ENCODE measurements at regions not wholly inside any gene's neighbourhood (a gene's known extent, or its start where the extent isn't known, plus 50 kb on each side); places are given as distances from the start of the nearest gene placed in this dataset.
"Not testable (repeated sequence)": the region's sequence is repeated elsewhere in the genome, so short reads cannot be mapped to it uniquely, and the experiment has no call there.

DNA sequence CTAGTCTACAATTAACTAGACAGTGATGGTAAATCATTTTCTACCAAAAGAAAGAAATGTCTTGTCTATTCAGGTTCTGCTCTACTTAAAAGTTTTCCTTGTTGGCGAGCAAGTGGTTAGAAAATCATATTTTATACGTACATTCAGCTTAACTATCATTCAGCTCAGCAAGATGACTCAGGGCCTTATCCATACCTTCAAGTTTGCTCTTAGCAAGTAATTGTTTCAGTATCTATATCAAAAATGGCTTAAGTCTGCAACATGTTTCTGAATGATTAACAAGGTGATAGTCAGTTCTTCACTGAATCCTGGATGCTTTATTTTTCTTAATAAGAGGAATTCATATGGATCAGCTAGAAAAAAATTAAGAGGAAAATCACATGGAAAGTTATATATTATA is 90.8 kb upstream of the TP53BP2 start:
- H3K4me1 ChIP-seq (ENCODE audit: insufficient read depth, low read length); H3K9ac ChIP-seq (ENCODE audit: low read depth, low read length); H3K27ac ChIP-seq (ENCODE audit: low read length); H3K9me3 ChIP-seq (ENCODE audit: insufficient read depth, low read depth, low read length); H3K36me3 ChIP-seq (ENCODE audit: insufficient read depth, low read depth, low read length); H3K27me3 ChIP-seq (ENCODE audit: insufficient read depth, low read length); H3K4me3 ChIP-seq (ENCODE audit: low read length): not testable (repeated sequence)

DNA sequence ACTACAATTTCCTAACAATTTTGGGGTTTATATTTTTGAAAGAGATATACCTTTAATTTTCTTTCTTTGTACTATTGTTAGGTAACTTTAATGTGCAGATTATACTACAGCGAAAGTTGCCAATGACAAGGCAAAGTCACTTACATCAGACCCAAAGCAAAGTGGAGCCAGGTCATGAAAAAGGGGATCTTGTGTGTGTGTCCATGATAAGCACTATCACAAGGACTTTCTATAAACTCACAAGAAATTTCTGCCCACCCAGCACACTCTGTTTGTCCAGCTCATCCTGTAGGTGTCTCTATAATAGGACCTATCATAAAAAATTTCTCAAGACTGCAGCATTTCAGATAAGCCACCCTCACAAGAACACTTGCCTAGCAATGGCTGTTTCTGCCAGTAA is 85.7 kb upstream of the TP53BP2 start:
- not testable (repeated sequence) for H3K27ac ChIP-seq (ENCODE audit: low read length); H3K36me3 ChIP-seq (ENCODE audit: insufficient read depth, low read depth, low read length); H3K9ac ChIP-seq (ENCODE audit: low read depth, low read length); H3K27me3 ChIP-seq (ENCODE audit: insufficient read depth, low read length); H3K4me3 ChIP-seq (ENCODE audit: low read length); H3K9me3 ChIP-seq (ENCODE audit: insufficient read depth, low read depth, low read length); H3K4me1 ChIP-seq (ENCODE audit: insufficient read depth, low read length)

DNA sequence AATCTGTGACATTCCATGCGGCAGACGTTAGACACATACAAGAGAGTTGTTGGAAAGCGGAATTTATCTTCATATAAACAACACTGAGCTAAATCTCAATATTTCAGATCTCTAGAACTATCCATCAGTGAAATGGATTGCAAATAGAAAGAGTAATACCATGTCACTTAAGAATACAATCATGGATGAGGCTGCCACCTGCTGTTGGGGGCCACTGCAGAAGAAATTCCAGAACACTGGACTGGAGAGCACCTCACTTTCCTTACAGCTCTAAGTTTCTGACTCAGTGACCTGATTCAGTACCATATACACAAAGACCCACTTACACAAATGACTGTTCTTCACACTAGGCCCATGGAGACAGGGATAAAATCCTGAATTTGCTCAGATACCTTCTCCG is 75.1 kb upstream of the TP53BP2 start:
- not testable (repeated sequence) for H3K27me3 ChIP-seq (ENCODE audit: insufficient read depth, low read length); H3K36me3 ChIP-seq (ENCODE audit: insufficient read depth, low read depth, low read length); H3K27ac ChIP-seq (ENCODE audit: low read length); H3K9me3 ChIP-seq (ENCODE audit: insufficient read depth, low read depth, low read length); H3K4me3 ChIP-seq (ENCODE audit: low read length); H3K9ac ChIP-seq (ENCODE audit: low read depth, low read length); H3K4me1 ChIP-seq (ENCODE audit: insufficient read depth, low read length)

DNA sequence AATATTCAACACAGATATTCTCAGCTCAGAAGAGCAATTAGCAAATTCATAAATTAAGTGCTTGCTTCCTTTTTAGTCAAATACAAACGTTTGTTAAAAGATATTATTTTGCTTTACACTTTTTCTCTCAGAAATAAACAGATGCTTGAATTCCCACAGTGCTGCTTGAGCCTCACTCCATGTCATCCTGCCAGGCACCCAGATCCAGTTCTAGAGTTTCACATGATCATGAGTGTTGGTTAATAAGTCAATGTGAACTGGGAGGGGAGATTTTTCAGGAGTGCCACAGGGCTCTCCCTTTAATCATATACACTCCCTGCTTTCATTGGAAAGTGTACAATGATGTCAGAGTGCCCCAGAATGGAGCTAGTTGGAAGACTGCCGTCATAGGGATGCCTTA is 69.7 kb upstream of the TP53BP2 start:
- H3K27ac ChIP-seq (ENCODE audit: low read length); H3K9ac ChIP-seq (ENCODE audit: low read depth, low read length); H3K4me1 ChIP-seq (ENCODE audit: insufficient read depth, low read length); H3K4me3 ChIP-seq (ENCODE audit: low read length); H3K36me3 ChIP-seq (ENCODE audit: insufficient read depth, low read depth, low read length); H3K27me3 ChIP-seq (ENCODE audit: insufficient read depth, low read length); H3K9me3 ChIP-seq (ENCODE audit: insufficient read depth, low read depth, low read length): not testable (repeated sequence)

DNA sequence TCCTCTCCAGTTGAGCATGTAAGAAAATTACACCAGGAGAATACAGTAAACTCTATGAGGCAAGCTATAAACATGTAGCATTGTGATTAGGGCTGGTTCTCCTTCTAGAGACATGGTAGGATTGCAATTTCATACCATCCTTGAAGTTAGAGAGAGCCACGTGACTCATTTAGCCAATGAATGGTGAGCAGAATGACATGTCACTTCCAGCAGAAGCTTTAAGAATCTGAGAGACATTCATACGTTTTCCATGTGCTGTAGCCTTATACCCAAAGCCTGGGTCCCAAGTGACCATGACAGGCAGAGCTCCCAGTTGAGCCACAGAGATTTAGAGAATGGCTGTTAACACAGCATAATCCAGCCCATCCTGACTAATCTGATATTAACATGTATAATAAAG is 68.0 kb upstream of the TP53BP2 start:
- H3K36me3 ChIP-seq (ENCODE audit: insufficient read depth, low read depth, low read length); H3K4me3 ChIP-seq (ENCODE audit: low read length); H3K9me3 ChIP-seq (ENCODE audit: insufficient read depth, low read depth, low read length); H3K4me1 ChIP-seq (ENCODE audit: insufficient read depth, low read length); H3K27ac ChIP-seq (ENCODE audit: low read length); H3K27me3 ChIP-seq (ENCODE audit: insufficient read depth, low read length); H3K9ac ChIP-seq (ENCODE audit: low read depth, low read length): not testable (repeated sequence)

DNA sequence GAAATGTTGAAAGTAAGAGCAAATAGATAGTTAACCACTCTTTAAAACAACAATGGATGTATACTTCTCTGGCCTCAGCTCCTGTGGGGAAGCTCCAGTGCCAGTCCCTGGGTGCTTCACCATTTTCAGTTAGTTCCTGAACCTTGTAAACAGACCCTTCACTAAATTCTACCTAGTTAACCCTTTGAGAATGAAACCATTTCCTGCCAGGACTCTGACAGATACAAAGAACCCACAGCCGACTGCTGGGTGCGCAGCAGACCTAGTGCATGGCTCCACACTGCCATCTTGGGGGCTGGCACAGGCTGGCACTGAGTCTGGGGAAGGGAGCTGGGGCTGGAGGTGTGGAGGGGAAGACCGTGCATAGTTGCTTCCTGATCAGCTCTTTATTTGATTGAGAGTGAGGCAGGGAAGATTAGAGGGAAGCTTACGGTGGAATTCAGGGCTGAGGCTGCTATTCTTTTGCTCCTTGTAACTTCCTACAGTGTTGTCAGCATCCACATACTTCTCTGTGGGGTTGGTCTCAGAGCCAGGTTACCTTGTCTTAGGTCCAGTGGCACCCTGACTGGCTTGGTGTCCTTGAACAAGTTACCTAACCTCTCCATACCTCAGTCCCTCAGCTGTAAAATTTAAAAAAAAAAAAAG is 62.3 kb upstream of the TP53BP2 start:
- not testable (repeated sequence) for H3K4me3 ChIP-seq (ENCODE audit: low read length); H3K27ac ChIP-seq (ENCODE audit: low read length); H3K9me3 ChIP-seq (ENCODE audit: insufficient read depth, low read depth, low read length); H3K27me3 ChIP-seq (ENCODE audit: insufficient read depth, low read length); H3K36me3 ChIP-seq (ENCODE audit: insufficient read depth, low read depth, low read length); H3K9ac ChIP-seq (ENCODE audit: low read depth, low read length); H3K4me1 ChIP-seq (ENCODE audit: insufficient read depth, low read length)

DNA sequence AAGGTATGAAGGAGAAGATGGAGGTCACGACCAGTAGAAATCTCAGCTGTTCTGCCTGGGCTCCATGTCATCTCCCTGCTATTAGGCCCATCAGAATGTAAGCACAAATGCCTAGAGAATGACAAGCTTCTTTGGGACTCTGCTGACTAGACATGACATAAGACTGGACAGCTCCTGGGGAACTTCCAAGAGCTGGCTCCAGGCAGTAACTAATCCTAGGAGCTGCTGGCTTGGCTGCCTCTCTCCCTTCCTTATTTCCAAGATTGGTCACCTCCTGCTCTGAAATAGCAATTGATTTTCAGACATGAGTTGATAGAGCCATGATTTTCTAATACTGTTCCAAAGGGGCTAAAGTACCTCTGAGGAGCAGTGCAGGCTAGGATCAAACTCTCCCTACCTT is 57.5 kb upstream of the TP53BP2 start:
- H3K27ac ChIP-seq (ENCODE audit: low read length); H3K36me3 ChIP-seq (ENCODE audit: insufficient read depth, low read depth, low read length); H3K9ac ChIP-seq (ENCODE audit: low read depth, low read length); H3K4me3 ChIP-seq (ENCODE audit: low read length); H3K27me3 ChIP-seq (ENCODE audit: insufficient read depth, low read length); H3K9me3 ChIP-seq (ENCODE audit: insufficient read depth, low read depth, low read length); H3K4me1 ChIP-seq (ENCODE audit: insufficient read depth, low read length): not testable (repeated sequence)

DNA sequence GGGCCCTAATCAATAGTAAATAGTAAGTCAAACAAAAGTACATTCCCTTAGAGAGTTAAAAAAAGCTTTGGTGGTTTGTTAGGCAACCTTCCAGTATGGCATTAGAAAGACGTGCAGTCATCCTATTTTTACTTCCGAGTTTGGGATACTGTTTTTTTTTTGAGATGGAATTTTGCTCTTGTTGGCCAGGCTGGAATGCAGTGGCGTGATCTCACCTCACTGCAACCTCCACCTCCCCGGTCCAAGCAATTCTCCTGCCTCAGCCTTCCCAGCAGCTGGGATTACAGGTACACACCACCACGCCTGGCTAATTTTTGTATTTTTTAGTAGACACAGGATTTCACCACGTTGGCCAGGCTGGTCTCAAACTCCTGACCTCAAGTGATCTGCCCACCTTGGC is 54.0 kb upstream of the TP53BP2 start:
- not testable (repeated sequence) for H3K4me1 ChIP-seq (ENCODE audit: insufficient read depth, low read length); H3K27ac ChIP-seq (ENCODE audit: low read length); H3K36me3 ChIP-seq (ENCODE audit: insufficient read depth, low read depth, low read length); H3K9ac ChIP-seq (ENCODE audit: low read depth, low read length); H3K27me3 ChIP-seq (ENCODE audit: insufficient read depth, low read length); H3K9me3 ChIP-seq (ENCODE audit: insufficient read depth, low read depth, low read length); H3K4me3 ChIP-seq (ENCODE audit: low read length)

DNA sequence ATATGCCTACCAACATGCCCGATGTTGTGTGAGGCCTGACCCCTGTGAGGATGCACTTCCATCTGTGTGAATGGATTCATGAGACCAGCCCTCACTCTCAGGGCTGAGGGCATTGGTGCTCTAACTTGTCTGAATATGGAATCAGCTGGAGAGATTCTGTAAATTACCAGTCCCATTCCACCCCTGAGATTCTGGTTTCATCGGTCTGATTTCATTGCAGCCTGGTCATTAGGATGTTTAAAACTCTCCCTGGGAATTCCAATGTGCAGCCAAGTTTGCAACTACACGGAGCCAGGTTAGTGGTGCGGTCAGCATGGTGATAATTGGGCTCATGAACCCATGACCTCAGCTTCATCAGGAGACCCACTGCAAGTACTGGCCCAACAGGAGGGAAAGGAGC is 51.4 kb upstream of the TP53BP2 start:
- not testable (repeated sequence) for H3K27me3 ChIP-seq (ENCODE audit: insufficient read depth, low read length); H3K4me3 ChIP-seq (ENCODE audit: low read length); H3K4me1 ChIP-seq (ENCODE audit: insufficient read depth, low read length); H3K9ac ChIP-seq (ENCODE audit: low read depth, low read length); H3K36me3 ChIP-seq (ENCODE audit: insufficient read depth, low read depth, low read length); H3K27ac ChIP-seq (ENCODE audit: low read length); H3K9me3 ChIP-seq (ENCODE audit: insufficient read depth, low read depth, low read length)

DNA sequence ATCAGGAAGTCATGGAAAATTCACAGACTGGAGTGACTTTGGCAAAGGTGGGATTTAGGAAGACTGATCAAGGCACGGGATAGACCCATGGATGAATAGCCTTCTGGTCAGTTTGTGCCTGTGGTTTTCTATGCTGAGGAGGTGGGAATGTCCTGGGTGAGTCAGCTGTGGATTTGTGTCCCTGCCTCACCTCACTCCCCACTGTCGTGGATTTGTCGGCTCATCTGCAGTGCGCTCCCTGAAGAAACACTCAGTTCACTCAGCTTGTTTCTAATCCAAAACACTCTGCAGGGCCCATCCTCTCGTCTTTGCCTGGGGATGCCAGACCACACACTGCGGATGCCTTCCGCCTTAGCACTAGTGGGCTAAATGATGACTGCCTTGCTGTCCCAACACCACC is 50.2 kb upstream of the TP53BP2 start:
- H3K4me1 ChIP-seq (ENCODE audit: insufficient read depth, low read length); H3K9ac ChIP-seq (ENCODE audit: low read depth, low read length); H3K9me3 ChIP-seq (ENCODE audit: insufficient read depth, low read depth, low read length); H3K36me3 ChIP-seq (ENCODE audit: insufficient read depth, low read depth, low read length); H3K27ac ChIP-seq (ENCODE audit: low read length); H3K27me3 ChIP-seq (ENCODE audit: insufficient read depth, low read length); H3K4me3 ChIP-seq (ENCODE audit: low read length): not testable (repeated sequence)
